Stimulated activated naive B cell treated with anti-CD40 and anti-IgM and Interleukin-4, amounts not matched to agents 10 μg/mL and 1 μg/mL and 100 μg/mL, for 72 hours (primary cell): ENCODE measurements at regions not wholly inside any gene's neighbourhood (a gene's known extent, or its start where the extent isn't known, plus 50 kb on each side); places are given as distances from the start of the nearest gene placed in this dataset.
"Not testable (repeated sequence)": the region's sequence is repeated elsewhere in the genome, so short reads cannot be mapped to it uniquely, and the experiment has no call there.

Experiments used
- ATAC-seq, 2 donors: fragments of 150-1000 bp; cut with Tn5 transposase; replicated peaks; 2 replicates each; pipeline ENCODE4 v1.10.0; 2021; ENCODE audit warnings: moderate library complexity in 1 of 2
- DNase-seq: peaks from one replicate; pipeline ENCODE4 v3.0.0; 2021
- H3K27ac Mint-ChIP-seq: one replicate; pipeline ENCODE4 v1.8.0; 2022; ENCODE audit warnings: mild to moderate bottlenecking, mixed read lengths
- H3K27me3 Mint-ChIP-seq, 2 donors: one replicate each; pipeline ENCODE4 v1.8.0; 2022; ENCODE audit warnings: mixed read lengths in 2 of 2
- H3K36me3 Mint-ChIP-seq, 2 donors: one replicate each; pipeline ENCODE4 v1.8.0; 2022; ENCODE audit warnings: mixed read lengths in 2 of 2, mild to moderate bottlenecking in 1 of 2
- H3K4me1 Mint-ChIP-seq, 2 donors: one replicate each; pipeline ENCODE4 v1.8.0; 2022; ENCODE audit warnings: mixed read lengths in 2 of 2, mild to moderate bottlenecking in 1 of 2
- H3K4me3 Mint-ChIP-seq, 2 donors: one replicate each; pipeline ENCODE4 v1.8.0; 2022; ENCODE audit warnings: mild to moderate bottlenecking in 2 of 2, mixed read lengths in 2 of 2, moderate library complexity in 1 of 2
- H3K9me3 Mint-ChIP-seq, 2 donors: one replicate each; pipeline ENCODE4 v1.8.0; 2022; ENCODE audit warnings: mixed read lengths in 2 of 2, mild to moderate bottlenecking in 1 of 2

DNA sequence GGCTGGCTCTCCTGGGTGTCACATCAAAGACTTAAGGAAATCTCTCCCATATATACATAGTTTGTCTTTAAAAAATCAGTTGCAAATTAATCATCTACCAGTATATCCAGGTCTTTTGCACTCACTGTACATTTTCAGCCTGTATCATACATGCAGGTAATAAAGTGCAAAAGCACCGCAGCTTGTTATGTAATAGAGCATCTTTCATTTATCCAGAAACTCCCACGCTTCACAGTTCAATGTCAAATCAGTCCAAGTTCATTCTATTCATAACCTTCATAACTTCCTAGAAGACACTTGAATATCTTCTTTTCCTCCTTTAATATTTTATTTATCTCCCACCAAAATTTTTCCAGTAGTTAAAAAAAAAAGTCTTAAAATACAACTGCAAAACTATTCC, 89.6 kb upstream of the KCTD1 start:
- Mint-ChIP-seq H3K9me3 (no peaks in the 10 kb centered on the region), H3K4me1 (peaks cover 0 to 2% of the 10 kb centered on the region in 2 donors), H3K27ac (no peak overlapping the region), H3K4me3 (no peak overlapping the region), H3K27me3 (peaks cover 10 to 17% of the 10 kb centered on the region in 2 donors), H3K36me3 (no peaks in the 10 kb centered on the region)
- no peak for ATAC-seq
- no peak for DNase-seq

DNA sequence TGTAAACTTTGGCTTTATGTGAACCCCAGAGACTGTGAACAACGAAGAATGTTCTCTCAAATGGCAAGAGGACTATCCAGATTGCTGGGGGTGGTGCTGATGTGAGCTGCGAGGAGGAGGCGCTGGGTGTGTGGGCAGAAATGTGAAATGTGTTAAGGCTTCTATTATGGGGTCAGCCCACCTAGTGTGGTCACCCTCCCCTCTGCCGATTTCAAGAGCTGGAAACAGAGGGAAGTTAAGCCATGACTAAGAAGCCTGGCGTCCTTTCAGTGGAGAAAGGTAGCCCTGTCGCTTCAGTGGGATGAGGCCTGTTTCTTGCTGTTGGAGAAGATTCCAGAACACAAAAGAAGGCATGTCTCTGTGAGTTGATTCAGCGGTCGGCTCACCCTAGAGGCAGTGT, 89.0 kb upstream of the KCTD1 start:
- no peak overlapping the region for H3K4me3 Mint-ChIP-seq
- H3K27me3 Mint-ChIP-seq: peaks cover 9 to 13% of the 10 kb centered on the region in 2 donors
- H3K4me1 Mint-ChIP-seq: no peaks in the 10 kb centered on the region
- no peaks in the 10 kb centered on the region for H3K36me3 Mint-ChIP-seq
- no peak for DNase-seq
- no peak for ATAC-seq
- H3K27ac Mint-ChIP-seq: no peak overlapping the region
- H3K9me3 Mint-ChIP-seq: no peaks in the 10 kb centered on the region

DNA sequence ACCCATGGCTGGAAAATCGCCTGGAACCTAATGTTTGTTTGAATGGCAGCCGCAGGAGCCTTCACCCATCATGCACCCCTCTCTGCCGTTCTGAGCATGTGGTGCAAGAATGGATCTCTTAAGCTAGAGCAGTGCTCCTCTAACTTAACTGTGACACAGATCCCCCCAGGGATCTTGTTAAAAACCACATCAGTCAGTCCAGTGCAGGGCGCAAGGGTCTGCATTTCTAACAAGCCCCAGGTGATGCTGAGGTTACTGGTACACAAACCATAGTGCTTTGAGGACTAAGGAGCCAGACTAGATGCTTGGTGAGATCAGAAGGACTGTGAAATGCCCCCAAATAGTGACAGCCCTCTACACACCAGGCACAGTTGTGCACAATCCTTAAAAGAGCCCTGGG, 87.1 kb upstream of the KCTD1 start:
- Mint-ChIP-seq H3K9me3 (no peaks in the 10 kb centered on the region), H3K4me1 (no peaks in the 10 kb centered on the region), H3K27me3 (peaks cover 9% of the 10 kb centered on the region in 2 donors), H3K4me3 (no peak overlapping the region), H3K36me3 (no peaks in the 10 kb centered on the region), H3K27ac (no peak overlapping the region)
- no peak for DNase-seq
- no peak for ATAC-seq

GRCh38 chr18:26634631-26635030, 86.3 kb upstream of the KCTD1 start:
- Mint-ChIP-seq H3K27ac (no peak overlapping the region), H3K36me3 (no peaks in the 10 kb centered on the region), H3K4me1 (no peaks in the 10 kb centered on the region), H3K27me3 (peaks cover 9% of the 10 kb centered on the region in 2 donors), H3K9me3 (no peaks in the 10 kb centered on the region), H3K4me3 (no peak overlapping the region)
- ATAC-seq (no peak), DNase-seq (no peak)

GRCh38 chr18:26631135-26631534, 82.8 kb upstream of the KCTD1 start:
- no peak overlapping the region for H3K27ac Mint-ChIP-seq
- peaks cover 4 to 7% of the 10 kb centered on the region in 2 donors for H3K9me3 Mint-ChIP-seq
- no peaks in the 10 kb centered on the region for H3K36me3 Mint-ChIP-seq
- DNase-seq (no peak), ATAC-seq (no peak)
- peaks cover 9 to 14% of the 10 kb centered on the region in 2 donors for H3K27me3 Mint-ChIP-seq
- H3K4me1 Mint-ChIP-seq: no peaks in the 10 kb centered on the region
- H3K4me3 Mint-ChIP-seq: no peak overlapping the region

DNA sequence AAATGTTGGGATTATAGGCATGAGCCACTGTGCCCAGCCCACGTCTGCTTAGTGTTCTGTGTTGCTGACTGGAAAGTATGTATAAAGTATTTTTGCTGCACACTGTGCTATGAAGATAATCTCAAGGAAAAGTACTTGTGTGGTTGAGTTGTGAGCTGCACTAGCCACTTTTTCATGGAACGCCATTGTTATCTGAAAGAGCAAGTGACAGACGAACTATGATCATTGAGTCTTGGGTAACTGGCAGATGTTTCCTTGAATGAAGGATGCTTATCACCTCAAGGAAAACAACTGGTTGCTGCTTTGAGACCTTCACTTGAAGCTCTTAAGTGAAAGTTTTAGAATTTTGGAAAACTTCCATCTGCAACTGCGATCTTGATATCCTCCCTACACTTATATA, 82.2 kb upstream of the KCTD1 start:
- peaks cover 9 to 10% of the 10 kb centered on the region in 2 donors for H3K27me3 Mint-ChIP-seq
- H3K4me3 Mint-ChIP-seq: no peak overlapping the region
- ATAC-seq (no peak), DNase-seq (no peak)
- H3K27ac Mint-ChIP-seq: no peak overlapping the region
- H3K36me3 Mint-ChIP-seq: no peaks in the 10 kb centered on the region
- H3K9me3 Mint-ChIP-seq: peaks cover 5 to 11% of the 10 kb centered on the region in 2 donors
- no peaks in the 10 kb centered on the region for H3K4me1 Mint-ChIP-seq

DNA sequence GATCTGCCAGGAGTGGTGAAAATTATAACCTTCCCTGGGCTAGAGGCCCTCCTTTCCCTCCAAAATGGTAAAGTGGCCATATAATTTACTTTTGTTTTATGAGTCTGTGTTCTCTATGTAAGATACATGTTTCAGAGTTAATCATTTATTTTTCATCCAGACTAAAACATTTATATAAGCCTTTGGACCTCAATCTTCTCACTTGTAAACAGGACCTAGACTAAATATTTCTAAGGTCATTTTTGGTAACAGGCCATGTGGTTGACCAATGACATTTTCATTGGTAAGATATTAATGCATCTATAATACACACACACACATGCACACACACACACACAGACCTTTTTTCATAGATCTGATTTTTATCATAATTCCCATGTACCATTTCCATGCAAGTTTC, 79.7 kb upstream of the KCTD1 start:
- peaks cover 21 to 35% of the 10 kb centered on the region in 2 donors for H3K9me3 Mint-ChIP-seq
- H3K27me3 Mint-ChIP-seq: peaks cover 3 to 4% of the 10 kb centered on the region in 2 donors
- peaks cover 3 to 6% of the 10 kb centered on the region in 2 donors for H3K36me3 Mint-ChIP-seq
- no peak for DNase-seq
- H3K27ac Mint-ChIP-seq: no peak overlapping the region
- ATAC-seq: no peak
- no peaks in the 10 kb centered on the region for H3K4me1 Mint-ChIP-seq
- no peak overlapping the region for H3K4me3 Mint-ChIP-seq

- peaks cover 3 to 6% of the 10 kb centered on the region in 2 donors for H3K36me3 Mint-ChIP-seq
- H3K4me1 Mint-ChIP-seq: no peaks in the 10 kb centered on the region
- H3K27ac Mint-ChIP-seq: no peak overlapping the region
- H3K27me3 Mint-ChIP-seq: peaks cover 13% of the 10 kb centered on the region in 2 donors
- peaks cover 27 to 43% of the 10 kb centered on the region in 2 donors for H3K9me3 Mint-ChIP-seq
- no peak for ATAC-seq
- DNase-seq: no peak
- no peak overlapping the region for H3K4me3 Mint-ChIP-seq
Observed at GRCh38 chr18:26624443-26624842, 76.1 kb upstream of the KCTD1 start.

- not testable (repeated sequence) for H3K36me3 Mint-ChIP-seq, H3K4me3 Mint-ChIP-seq, H3K27ac Mint-ChIP-seq, H3K4me1 Mint-ChIP-seq, ATAC-seq, DNase-seq
- Mint-ChIP-seq H3K27me3 (peaks cover 9 to 13% of the 10 kb centered on the region in 2 donors), H3K9me3 (peaks cover 27 to 43% of the 10 kb centered on the region in 2 donors)
Observed at GRCh38 chr18:26623314-26623713, 75.0 kb upstream of the KCTD1 start.

DNA sequence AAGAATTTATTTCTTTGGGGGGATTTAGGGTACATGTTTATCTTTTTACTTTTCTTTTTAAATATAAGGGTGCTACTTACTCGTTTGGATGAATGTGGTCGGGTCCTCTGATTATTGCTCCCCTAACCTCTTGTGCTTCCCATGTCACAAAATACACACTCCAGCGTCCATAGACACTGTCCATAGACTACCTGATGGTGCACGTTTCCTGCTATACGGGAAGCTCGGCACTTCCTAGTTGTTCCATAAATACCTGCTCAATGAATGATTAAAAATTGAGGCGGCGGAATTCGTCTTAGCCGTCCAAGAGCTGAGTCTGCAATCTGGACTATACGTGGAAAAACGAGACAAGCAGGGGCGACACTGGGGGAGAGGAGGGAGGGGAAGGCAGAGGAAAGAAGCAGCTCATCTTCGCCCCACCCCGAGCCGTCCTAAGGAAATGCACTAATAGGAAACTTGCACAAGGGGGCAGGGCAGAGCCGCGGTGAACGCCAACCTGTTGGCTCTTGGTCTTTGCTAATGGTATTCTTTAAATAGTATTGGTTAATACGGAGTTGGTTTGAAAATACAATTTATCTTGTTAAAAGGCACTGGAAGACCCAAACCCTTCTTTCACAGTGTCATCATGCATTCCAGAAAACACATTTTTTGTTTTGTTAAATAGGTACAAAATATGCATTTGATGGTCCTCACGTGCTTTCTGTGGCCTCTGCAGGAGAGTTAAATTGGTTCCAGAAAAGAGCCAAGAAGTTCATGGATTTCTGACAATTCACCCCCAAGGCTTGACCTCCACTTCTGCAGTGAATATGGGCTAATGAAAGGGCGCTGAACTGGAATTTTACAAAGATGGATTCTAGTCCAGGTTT, 73.0 kb upstream of the KCTD1 start:
- H3K9me3 Mint-ChIP-seq: peaks cover 24 to 39% of the 10 kb centered on the region in 2 donors
- no peaks in the 10 kb centered on the region for H3K4me1 Mint-ChIP-seq
- DNase-seq (peak; percentile 11), ATAC-seq (peak; percentile 46 to 68)
- H3K4me3 Mint-ChIP-seq: peak overlapping the region in 1 of 2 donors; percentile 44
- H3K27ac Mint-ChIP-seq: no peak overlapping the region
- peaks cover 9 to 13% of the 10 kb centered on the region in 2 donors for H3K27me3 Mint-ChIP-seq
- H3K36me3 Mint-ChIP-seq: peaks cover 3 to 6% of the 10 kb centered on the region in 2 donors

GRCh38 chr18:26619350-26619749, 71.0 kb upstream of the KCTD1 start:
- DNase-seq (no peak), ATAC-seq (no peak)
- Mint-ChIP-seq H3K4me3 (no peak overlapping the region), H3K27me3 (peaks cover 14 to 21% of the 10 kb centered on the region in 2 donors), H3K4me1 (no peaks in the 10 kb centered on the region), H3K27ac (no peak overlapping the region), H3K36me3 (peaks cover 3 to 6% of the 10 kb centered on the region in 2 donors), H3K9me3 (peaks cover 16 to 19% of the 10 kb centered on the region in 2 donors)

- H3K27me3 Mint-ChIP-seq: peaks cover 19 to 27% of the 10 kb centered on the region in 2 donors
- peaks cover 7 to 10% of the 10 kb centered on the region in 2 donors for H3K9me3 Mint-ChIP-seq
- H3K4me1 Mint-ChIP-seq: no peaks in the 10 kb centered on the region
- H3K27ac Mint-ChIP-seq: no peak overlapping the region
- DNase-seq (no peak), ATAC-seq (no peak)
- no peaks in the 10 kb centered on the region for H3K36me3 Mint-ChIP-seq
- no peak overlapping the region for H3K4me3 Mint-ChIP-seq
Observed at GRCh38 chr18:26618135-26618534, 69.8 kb upstream of the KCTD1 start.

DNA sequence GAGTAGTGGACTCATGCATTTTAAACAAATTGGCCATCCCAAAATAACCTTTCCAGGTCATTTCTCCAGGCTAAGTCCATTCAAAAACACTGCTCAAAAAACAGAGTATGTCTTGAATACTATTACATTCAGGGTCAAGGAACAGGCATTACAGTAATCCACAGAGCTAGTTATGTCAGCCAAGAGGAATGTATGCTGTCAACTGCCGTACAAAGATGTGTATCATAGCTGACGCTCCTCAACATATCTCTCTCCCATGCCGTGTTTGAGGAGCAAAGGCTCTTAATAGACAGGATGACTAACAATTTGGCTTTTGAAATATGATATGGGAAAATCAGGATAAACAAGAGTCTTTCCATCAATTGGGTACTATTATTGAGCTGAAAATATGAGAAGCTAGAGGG, 68.8 kb upstream of the KCTD1 start:
- Mint-ChIP-seq H3K9me3 (peaks cover 0 to under 1% of the 10 kb centered on the region in 2 donors), H3K36me3 (no peaks in the 10 kb centered on the region), H3K27ac (no peak overlapping the region), H3K4me1 (no peaks in the 10 kb centered on the region), H3K4me3 (no peak overlapping the region), H3K27me3 (peaks cover 14 to 17% of the 10 kb centered on the region in 2 donors)
- no peak for DNase-seq
- no peak for ATAC-seq

DNA sequence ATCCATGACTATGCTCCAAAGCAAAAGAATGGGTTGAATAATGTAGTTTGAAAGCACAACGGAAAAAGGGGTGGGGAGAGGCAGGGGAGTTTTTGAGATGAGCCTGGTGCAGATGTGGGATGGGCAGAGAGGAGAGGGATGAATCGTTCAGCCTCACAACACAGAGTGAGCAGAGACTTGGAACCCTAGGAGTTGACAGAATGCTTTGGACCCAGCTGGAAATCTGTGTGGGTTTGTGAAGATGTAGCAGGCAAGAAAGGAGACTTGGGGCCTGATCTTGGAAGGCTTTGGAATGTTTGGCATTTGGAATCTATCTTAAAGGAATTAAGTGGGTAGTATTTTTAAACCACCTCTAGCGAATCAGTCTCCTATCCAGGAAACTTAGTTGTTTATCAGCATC, 66.0 kb upstream of the KCTD1 start:
- H3K27ac Mint-ChIP-seq: no peak overlapping the region
- H3K36me3 Mint-ChIP-seq: no peaks in the 10 kb centered on the region
- H3K4me3 Mint-ChIP-seq: no peak overlapping the region
- peaks cover 18 to 21% of the 10 kb centered on the region in 2 donors for H3K27me3 Mint-ChIP-seq
- H3K9me3 Mint-ChIP-seq: no peaks in the 10 kb centered on the region
- H3K4me1 Mint-ChIP-seq: no peaks in the 10 kb centered on the region
- no peak for DNase-seq
- no peak for ATAC-seq
